B cell (primary cell): ENCODE measurements at regions not wholly inside any gene's neighbourhood (a gene's known extent, or its start where the extent isn't known, plus 50 kb on each side); places are given as distances from the start of the nearest gene placed in this dataset.

Source experiments
- ATAC-seq: fragments of 200-7000 bp; cut with Tn5 transposase; one replicate; pipeline ENCODE4 v1.10.0; 2021; ENCODE audit warnings: low read depth, mild to moderate bottlenecking, moderate number of reproducible peaks, moderate library complexity
- CTCF ChIA-PET: fragments of 350-600 bp; sonication (Branson Sonifier 250); formaldehyde crosslinking; loops from one replicate; lab custom pipeline; 2021; ENCODE audit warnings: antibody characterized with exemption, inconsistent platforms; lab: Charles Lee
- POLR2A ChIA-PET: fragments of 350-600 bp; sonication (Branson Sonifier 250); formaldehyde crosslinking; loops from one replicate; lab custom pipeline; 2021; ENCODE audit warnings: antibody characterized with exemption; lab: Charles Lee
- DNase-seq: peaks from one replicate; pipeline ENCODE4 v3.0.0; 2013
- H2AFZ ChIP-seq: 2 replicates; pipeline ENCODE4 v1.6.1; 2012; ENCODE audit warnings: mild to moderate bottlenecking, low read depth, low read length; ENCODE audit not compliant: insufficient read depth, poor library complexity, severe bottlenecking
- H3K27ac ChIP-seq, 2 donors: 1 replicate in 1 of 2; 2 replicates in 1 of 2; pipeline ENCODE4 v1.5.1; 2012 to 2013; ENCODE audit warnings: low read length in 2 of 2, mild to moderate bottlenecking in 2 of 2, moderate library complexity in 1 of 2
- H3K27me3 ChIP-seq, 4 experiments: fragments of 200-600 bp in 1 of 4; sonication (generic) in 1 of 4; replicated peaks in 1 of 4; 1 replicate in 2 of 4; 2 replicates in 2 of 4; pipeline versions ENCODE4 v1.6.1 to v1.7.0; 2013 to 2016; ENCODE audit warnings: low read length in 3 of 4, mild to moderate bottlenecking in 2 of 4, mixed read lengths in 1 of 4, moderate library complexity in 1 of 4; ENCODE audit not compliant: insufficient read depth in 4 of 4, control insufficient read depth in 3 of 4; ENCODE audit errors: control extremely low read depth in 1 of 4
- H3K36me3 ChIP-seq, 2 experiments: replicated peaks in 1 of 2; 1 replicate in 1 of 2; 2 replicates in 1 of 2; pipeline versions ENCODE4 v1.6.1 to v1.7.1; 2013; ENCODE audit warnings: low read length in 1 of 2; ENCODE audit not compliant: insufficient read depth in 2 of 2, control insufficient read depth in 1 of 2; ENCODE audit errors: control extremely low read depth in 1 of 2, extremely low read depth in 1 of 2
- H3K4me1 ChIP-seq, 2 donors: fragments of 200-600 bp in 1 of 2; sonication (generic) in 1 of 2; 1 replicate in 1 of 2; 2 replicates in 1 of 2; pipeline versions ENCODE4 v1.5.1 to v1.6.1; 2013 to 2017; ENCODE audit warnings: low read length in 2 of 2; ENCODE audit not compliant: control insufficient read depth in 2 of 2, insufficient read depth in 2 of 2
- H3K4me2 ChIP-seq: replicated peaks from 2 replicates; pipeline ENCODE3; 2012; ENCODE audit warnings: mild to moderate bottlenecking, low read depth, low read length; ENCODE audit not compliant: poor library complexity, severe bottlenecking
- H3K4me3 ChIP-seq, 5 experiments: fragments of 200-600 bp in 1 of 5; sonication (generic) in 1 of 5; 1 replicate in 3 of 5; 2 replicates in 2 of 5; pipeline versions ENCODE4 v1.5.1 to v1.7.0; 2011 to 2016; ENCODE audit warnings: low read length in 4 of 5, mild to moderate bottlenecking in 4 of 5, low read depth in 2 of 5, control low read depth in 1 of 5, moderate library complexity in 1 of 5; ENCODE audit not compliant: insufficient read depth in 1 of 5; ENCODE audit errors: control extremely low read depth in 1 of 5, extremely low read depth in 1 of 5
- H3K79me2 ChIP-seq: fragments of 200-600 bp; sonication (generic); one replicate; pipeline ENCODE4 v1.6.0; 2016; ENCODE audit warnings: low read length; ENCODE audit not compliant: control insufficient read depth, insufficient read depth
- H3K9ac ChIP-seq: fragments of 200-600 bp; sonication (generic); 2 replicates; pipeline ENCODE4 v1.6.1; 2017; ENCODE audit warnings: mild to moderate bottlenecking, low read length, moderate library complexity
- H3K9me3 ChIP-seq, 3 donors: one replicate each; pipeline versions ENCODE4 v1.6.1 to v1.7.1; 2013; ENCODE audit warnings: low read length in 2 of 3; ENCODE audit not compliant: control insufficient read depth in 2 of 3, insufficient read depth in 1 of 3; ENCODE audit errors: control extremely low read depth in 1 of 3
- H4K20me1 ChIP-seq: 2 replicates; pipeline ENCODE4 v1.6.0; 2012; ENCODE audit warnings: mild to moderate bottlenecking, low read length; ENCODE audit not compliant: insufficient read depth, control insufficient read depth, poor library complexity, severe bottlenecking
- H3K27ac Mint-ChIP-seq: one replicate; pipeline ENCODE4 v1.8.0; 2021; ENCODE audit warnings: mixed read lengths
- H3K27me3 Mint-ChIP-seq: one replicate; pipeline ENCODE4 v1.8.0; 2021; ENCODE audit warnings: mixed read lengths
- H3K4me1 Mint-ChIP-seq: one replicate; pipeline ENCODE4 v1.8.0; 2021; ENCODE audit warnings: mixed read lengths
- H3K4me3 Mint-ChIP-seq: one replicate; pipeline ENCODE4 v1.8.0; 2021; ENCODE audit warnings: mixed read lengths
- H3K9me3 Mint-ChIP-seq: one replicate; pipeline ENCODE4 v1.8.0; 2022; ENCODE audit warnings: mixed read lengths; ENCODE audit not compliant: insufficient read depth
- EZH2 ChIP-seq: IDR thresholded peaks from 2 replicates; pipeline ENCODE4 v1.6.1; 2012; ENCODE audit warnings: borderline replicate concordance, low read depth, mild to moderate bottlenecking, moderate library complexity, low read length; ENCODE audit not compliant: insufficient read depth, poor library complexity, severe bottlenecking
- WGBS: methylation state at CpG from one replicate; pipeline ENCODE4 v1.1.5; 2013; ENCODE audit warnings: missing lambda C conversion rate; ENCODE audit not compliant: insufficient coverage; 5-methylcytosine and 5-hydroxymethylcytosine counted together
- intact Hi-C: fragments of 100-400 bp; cut with micrococcal nuclease; formaldehyde crosslinking; loops from one replicate; pipeline ENCODE4 v1.10.0; 2022
- TF ChIP-seq, protein P1 (sequence below): fragments of 200-600 bp; IDR thresholded peaks from one replicate; pipeline ENCODE4 v1.8.0; 2022; ENCODE audit warnings: antibody characterized with exemption, mild to moderate bottlenecking

GRCh38 chr5:28632607-28633006 is 1594.2 kb upstream of the CDH9 start:
- no peak overlapping the region for H3K4me3 ChIP-seq
- peaks cover 0 to 13% (median 0%) of the 10 kb centered on the region in 3 donors for H3K9me3 ChIP-seq
- no peak overlapping the region for H3K27ac ChIP-seq
- ChIA-PET POLR2A (no interaction called here), CTCF (no interaction called here)
- H3K4me1 ChIP-seq = no peaks in the 10 kb centered on the region
- H3K79me2 ChIP-seq = no peaks in the 10 kb centered on the region
- intact Hi-C loops = no loop called here
- Mint-ChIP-seq H3K27me3 (no peaks in the 10 kb centered on the region), H3K27ac (no peak overlapping the region), H3K4me3 (no peak overlapping the region), H3K4me1 (no peaks in the 10 kb centered on the region), H3K9me3 (peaks cover 5% of the 10 kb centered on the region)
- no peak overlapping the region for H3K9ac ChIP-seq
- no peak overlapping the region for H3K4me2 ChIP-seq
- H4K20me1 ChIP-seq = no peaks in the 10 kb centered on the region
- H2AFZ ChIP-seq = no peak overlapping the region
- H3K36me3 ChIP-seq = no peaks in the 10 kb centered on the region
- H3K27me3 ChIP-seq = no peaks in the 10 kb centered on the region
- ATAC-seq (no peak), DNase-seq (no peak)
- 86% methylated on average over 9 of the region's 9 CpGs for WGBS
- TF ChIP-seq EZH2 = no peak
- TF ChIP-seq, protein P1, sequence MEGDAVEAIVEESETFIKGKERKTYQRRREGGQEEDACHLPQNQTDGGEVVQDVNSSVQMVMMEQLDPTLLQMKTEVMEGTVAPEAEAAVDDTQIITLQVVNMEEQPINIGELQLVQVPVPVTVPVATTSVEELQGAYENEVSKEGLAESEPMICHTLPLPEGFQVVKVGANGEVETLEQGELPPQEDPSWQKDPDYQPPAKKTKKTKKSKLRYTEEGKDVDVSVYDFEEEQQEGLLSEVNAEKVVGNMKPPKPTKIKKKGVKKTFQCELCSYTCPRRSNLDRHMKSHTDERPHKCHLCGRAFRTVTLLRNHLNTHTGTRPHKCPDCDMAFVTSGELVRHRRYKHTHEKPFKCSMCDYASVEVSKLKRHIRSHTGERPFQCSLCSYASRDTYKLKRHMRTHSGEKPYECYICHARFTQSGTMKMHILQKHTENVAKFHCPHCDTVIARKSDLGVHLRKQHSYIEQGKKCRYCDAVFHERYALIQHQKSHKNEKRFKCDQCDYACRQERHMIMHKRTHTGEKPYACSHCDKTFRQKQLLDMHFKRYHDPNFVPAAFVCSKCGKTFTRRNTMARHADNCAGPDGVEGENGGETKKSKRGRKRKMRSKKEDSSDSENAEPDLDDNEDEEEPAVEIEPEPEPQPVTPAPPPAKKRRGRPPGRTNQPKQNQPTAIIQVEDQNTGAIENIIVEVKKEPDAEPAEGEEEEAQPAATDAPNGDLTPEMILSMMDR = no peak

- Mint-ChIP-seq H3K27ac (no peak overlapping the region), H3K9me3 (peaks cover 4% of the 10 kb centered on the region)
- POLR2A ChIA-PET = no interaction called here
Observed at GRCh38 chr5:28603869-28604268, 1565.5 kb upstream of the CDH9 start.

More at GRCh38 chr5:28603869-28604268, 1565.5 kb upstream of the CDH9 start:
- Histone ChIP-seq H3K9ac (no peak overlapping the region), H3K4me1 (no peaks in the 10 kb centered on the region), H3K79me2 (no peaks in the 10 kb centered on the region), H4K20me1 (no peaks in the 10 kb centered on the region), H3K4me2 (no peak overlapping the region), H3K27ac (no peak overlapping the region), H3K9me3 (peaks cover 0 to 9% (median 0%) of the 10 kb centered on the region in 3 donors), H3K4me3 (no peak overlapping the region), H3K36me3 (no peaks in the 10 kb centered on the region), H2AFZ (no peak overlapping the region), H3K27me3 (no peaks in the 10 kb centered on the region)
- DNase-seq (no peak), ATAC-seq (no peak)
- TF ChIP-seq, protein P1 = no peak
- no peak for TF ChIP-seq EZH2
- Mint-ChIP-seq H3K4me1 (no peaks in the 10 kb centered on the region), H3K4me3 (no peak overlapping the region), H3K27me3 (no peaks in the 10 kb centered on the region)
- CTCF ChIA-PET = no interaction called here
- no CpG with 5 or more reads among the region's 3 CpGs for WGBS
- intact Hi-C loops = no loop called here
